Progenitor cell of endocrine pancreas (in vitro differentiated cells): ENCODE measurements at regions not wholly inside any gene's neighbourhood (a gene's known extent, or its start where the extent isn't known, plus 50 kb on each side); places are given as distances from the start of the nearest gene placed in this dataset.

Experiments used
- DNase-seq: peaks from one replicate; pipeline ENCODE4 v3.0.0; 2021; ENCODE audit warnings: low spot score; ENCODE audit not compliant: unreplicated experiment
- H3K27ac Mint-ChIP-seq: 2 replicates; pipeline ENCODE4 v1.8.0; 2021; ENCODE audit warnings: mild to moderate bottlenecking, moderate library complexity, mixed read lengths
- H3K27me3 Mint-ChIP-seq: 2 replicates; pipeline ENCODE4 v1.8.0; 2021; ENCODE audit warnings: mixed read lengths
- H3K36me3 Mint-ChIP-seq: 2 replicates; pipeline ENCODE4 v1.8.0; 2022; ENCODE audit warnings: mixed read lengths; ENCODE audit not compliant: insufficient read depth
- H3K4me1 Mint-ChIP-seq: 2 replicates; pipeline ENCODE4 v1.8.0; 2021; ENCODE audit warnings: low read depth, mixed read lengths
- H3K4me3 Mint-ChIP-seq: 2 replicates; pipeline ENCODE4 v1.8.0; 2021; ENCODE audit warnings: low read depth, mild to moderate bottlenecking, moderate library complexity, mixed read lengths
- H3K9me3 Mint-ChIP-seq: 2 replicates; pipeline ENCODE4 v1.8.0; 2021; ENCODE audit warnings: low read depth, mixed read lengths
- CTCF ChIP-seq: fragments of 200-600 bp; sonication (generic); IDR thresholded peaks from one replicate; pipeline ENCODE4 v1.5.0; 2021; ENCODE audit warnings: antibody characterized with exemption, mild to moderate bottlenecking; ENCODE audit not compliant: unreplicated experiment

- Mint-ChIP-seq H3K4me3 (no peak overlapping the region), H3K4me1 (peaks cover 7% of the 10 kb centered on the region), H3K27ac (peak overlapping the region; percentile 84), H3K27me3 (peaks cover 71% of the 10 kb centered on the region), H3K9me3 (peaks cover 6% of the 10 kb centered on the region), H3K36me3 (no peaks in the 10 kb centered on the region)
- DNase-seq, result peak; percentile 21
- TF ChIP-seq CTCF, result no peak
Observed at GRCh38 chr6:149176971-149177667, 140.4 kb upstream of the TAB2 start.

DNA sequence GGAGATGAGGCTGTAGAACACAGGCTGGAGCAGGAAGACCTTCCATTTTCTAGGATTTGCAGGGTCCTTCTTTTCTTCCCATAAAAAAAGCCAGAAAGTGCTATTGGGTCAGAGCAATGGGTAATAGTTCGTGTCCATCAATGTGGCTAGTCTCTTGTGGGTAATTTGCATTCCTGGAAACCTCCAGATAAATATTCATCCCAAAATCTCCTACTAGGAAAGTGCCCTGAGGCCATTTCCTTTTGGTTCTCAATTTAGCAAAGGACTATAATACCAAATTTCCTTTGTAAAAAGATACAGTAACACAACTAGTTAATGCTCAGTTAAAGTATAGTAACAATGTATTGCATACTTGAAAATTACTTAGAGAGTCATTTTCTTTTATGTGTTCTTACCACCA, 138.1 kb upstream of the TAB2 start:
- Mint-ChIP-seq H3K27me3 (peaks cover 60% of the 10 kb centered on the region), H3K4me3 (no peak overlapping the region), H3K27ac (no peak overlapping the region), H3K36me3 (no peaks in the 10 kb centered on the region), H3K9me3 (peaks cover 9% of the 10 kb centered on the region), H3K4me1 (peaks cover 7% of the 10 kb centered on the region)
- DNase-seq, result no peak
- TF ChIP-seq CTCF, result no peak

DNA sequence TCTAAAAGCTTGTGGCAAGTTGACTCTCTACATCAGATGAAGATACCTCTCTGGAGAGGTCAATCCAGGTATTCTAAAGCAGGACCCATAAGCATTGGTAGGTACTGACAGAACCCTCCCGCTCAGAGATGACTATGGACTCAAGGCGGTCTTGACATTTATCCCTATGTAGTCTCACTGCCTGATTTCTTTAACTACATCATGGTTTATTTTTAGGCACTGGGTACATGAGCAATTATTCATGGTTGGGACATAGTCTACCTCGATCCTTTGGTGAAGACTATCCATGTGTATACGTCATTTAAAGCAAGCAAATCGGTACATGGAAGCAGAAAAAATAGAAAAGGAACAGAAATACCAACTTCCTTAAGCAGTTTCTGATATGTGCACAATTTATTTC, 136.2 kb upstream of the TAB2 start:
- no peak for DNase-seq

DNA sequence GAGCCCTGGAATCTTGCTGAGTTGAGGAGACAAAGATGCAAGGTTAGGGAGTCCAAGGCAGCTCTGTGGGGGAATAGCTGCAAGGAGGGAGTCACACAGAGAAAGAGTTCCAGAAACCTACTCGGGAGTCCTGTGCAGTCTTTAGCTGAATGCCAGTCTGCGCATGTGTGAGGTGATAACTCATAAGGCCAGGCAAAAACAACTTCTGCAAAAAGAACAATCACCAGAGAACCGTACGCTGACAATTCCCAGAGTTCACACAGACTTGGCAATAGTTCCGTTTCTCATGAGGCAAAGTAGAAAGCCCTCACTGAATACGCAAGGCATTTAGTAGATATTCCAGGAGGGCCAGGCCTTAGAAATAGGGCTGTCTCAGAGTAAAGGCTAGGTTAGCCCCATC, 135.2 kb upstream of the TAB2 start:
- Mint-ChIP-seq H3K27me3 (peaks cover 50% of the 10 kb centered on the region), H3K9me3 (peaks cover 20% of the 10 kb centered on the region), H3K4me1 (peaks cover 2% of the 10 kb centered on the region), H3K27ac (peak overlapping the region; percentile 15), H3K36me3 (peaks cover 2% of the 10 kb centered on the region), H3K4me3 (no peak overlapping the region)
- no peak for DNase-seq
- no peak for TF ChIP-seq CTCF

More for the DNA sequence above, 136.2 kb upstream of the TAB2 start:
- Mint-ChIP-seq H3K4me3 (no peak overlapping the region), H3K27me3 (peaks cover 50% of the 10 kb centered on the region), H3K27ac (no peak overlapping the region), H3K36me3 (peaks cover 2% of the 10 kb centered on the region), H3K4me1 (peaks cover 7% of the 10 kb centered on the region), H3K9me3 (peaks cover 21% of the 10 kb centered on the region)
- TF ChIP-seq CTCF, result no peak

- peaks cover 40% of the 10 kb centered on the region for H3K27me3 Mint-ChIP-seq
- no peak overlapping the region for H3K4me3 Mint-ChIP-seq
- DNase-seq, result no peak
- no peak for TF ChIP-seq CTCF
- no peak overlapping the region for H3K27ac Mint-ChIP-seq
- peaks cover 41% of the 10 kb centered on the region for H3K9me3 Mint-ChIP-seq
- peaks cover 2% of the 10 kb centered on the region for H3K4me1 Mint-ChIP-seq
- peaks cover 7% of the 10 kb centered on the region for H3K36me3 Mint-ChIP-seq
Observed at GRCh38 chr6:149184523-149184922, 133.0 kb upstream of the TAB2 start.
